NCI-H2171 (cell line): ENCODE measurements at regions not wholly inside any gene's neighbourhood (a gene's known extent, or its start where the extent isn't known, plus 50 kb on each side); places are given as distances from the start of the nearest gene placed in this dataset.
A peak's percentile ranks its signal among the peaks of the same experiment; 100 is the strongest.
"Not testable (repeated sequence)": the region's sequence is repeated elsewhere in the genome, so short reads cannot be mapped to it uniquely, and the experiment has no call there.

ENCODE experiments used
- DNase-seq: peaks from one replicate; lab custom pipeline; 2025; lab: John Stamatoyannopoulos, UW

DNA sequence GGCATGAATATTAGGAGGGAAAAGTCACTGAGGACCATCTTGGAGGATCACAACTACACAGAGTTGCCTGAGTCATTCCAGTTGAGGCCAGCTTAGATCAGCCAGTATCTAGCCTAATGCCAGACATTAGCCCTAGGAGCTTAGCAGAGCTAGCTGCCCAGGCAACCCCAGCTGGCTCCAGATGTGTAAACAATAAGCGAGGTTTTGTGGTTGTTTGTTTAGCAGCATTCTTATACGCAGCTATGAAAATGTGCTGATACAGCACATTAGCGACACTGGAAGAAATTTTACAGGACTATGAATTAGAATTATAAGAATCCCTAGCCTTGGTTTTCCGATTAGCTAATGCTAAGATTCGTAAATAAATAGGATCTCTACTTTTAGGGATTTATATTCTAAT is 59.3 kb downstream of the BTBD3 start:
- DNase-seq: no peak

- peak; percentile 27 for DNase-seq
Observed at GRCh38 chr20:11978496-11978895, 60.8 kb downstream of the BTBD3 start.

GRCh38 chr20:11979306-11979990 is 61.8 kb downstream of the BTBD3 start:
- no peak for DNase-seq

GRCh38 chr20:11980263-11980662 is 62.6 kb downstream of the BTBD3 start:
- no peak for DNase-seq

DNA sequence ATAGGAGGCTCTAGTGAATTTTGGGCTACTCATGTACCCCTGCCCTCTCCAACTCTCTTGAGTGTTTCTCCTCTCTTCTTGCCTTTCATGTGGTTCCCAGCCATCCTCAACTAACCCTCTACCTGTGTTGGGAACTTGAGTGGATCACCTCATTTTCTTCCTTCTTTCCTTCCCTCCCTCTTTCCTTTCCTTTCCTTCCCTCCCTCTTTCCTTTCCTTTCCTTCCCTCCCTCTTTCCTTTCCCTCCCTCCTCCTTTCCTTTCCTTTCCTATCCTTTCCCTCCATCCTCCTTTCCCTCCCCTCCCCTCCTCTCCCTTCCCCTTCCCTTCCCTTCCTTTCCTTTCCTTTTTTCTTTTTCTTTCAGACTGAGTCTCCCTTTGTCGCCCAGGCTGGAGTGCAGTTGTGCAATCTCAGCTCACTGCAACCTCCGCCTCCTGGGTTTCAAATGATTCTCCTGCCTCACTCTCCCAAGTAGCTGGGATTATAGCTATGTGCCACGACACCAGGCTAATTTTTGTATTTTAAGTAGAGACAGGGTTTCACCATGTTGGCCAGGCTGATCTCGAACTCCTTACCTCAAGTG is 63.8 kb downstream of the BTBD3 start:
- no peak for DNase-seq

DNA sequence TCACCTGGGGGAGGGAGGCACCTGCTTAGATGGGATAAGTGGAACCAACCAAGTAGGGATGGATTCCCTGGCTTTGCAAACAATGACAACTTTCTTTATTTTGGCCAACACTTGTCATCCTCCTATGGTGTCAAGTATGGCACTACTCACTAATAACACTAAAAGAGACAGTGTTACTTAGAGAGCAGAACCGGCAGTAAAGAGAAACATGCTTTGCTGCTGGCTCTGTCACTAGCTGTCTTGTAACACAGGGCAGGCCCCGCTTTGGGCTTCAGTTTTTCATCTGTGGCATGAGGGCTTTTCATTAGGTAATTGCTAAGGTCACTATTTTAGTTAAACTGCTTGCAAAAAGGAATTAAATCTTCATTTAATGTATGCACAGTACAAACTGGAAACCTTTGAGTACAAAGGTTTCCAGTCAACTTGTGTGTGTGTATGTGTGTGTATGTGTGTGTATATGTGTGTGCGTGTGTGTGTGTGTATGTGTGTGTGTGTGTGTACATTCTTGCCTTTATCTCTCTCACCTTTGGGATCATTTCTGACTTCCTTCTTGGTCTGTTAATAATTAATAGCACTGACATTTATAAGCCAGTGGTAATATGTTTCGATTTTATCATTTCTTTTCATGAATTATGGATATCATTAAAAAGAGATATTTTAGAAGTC is 64.7 kb downstream of the BTBD3 start:
- DNase-seq: no peak

DNA sequence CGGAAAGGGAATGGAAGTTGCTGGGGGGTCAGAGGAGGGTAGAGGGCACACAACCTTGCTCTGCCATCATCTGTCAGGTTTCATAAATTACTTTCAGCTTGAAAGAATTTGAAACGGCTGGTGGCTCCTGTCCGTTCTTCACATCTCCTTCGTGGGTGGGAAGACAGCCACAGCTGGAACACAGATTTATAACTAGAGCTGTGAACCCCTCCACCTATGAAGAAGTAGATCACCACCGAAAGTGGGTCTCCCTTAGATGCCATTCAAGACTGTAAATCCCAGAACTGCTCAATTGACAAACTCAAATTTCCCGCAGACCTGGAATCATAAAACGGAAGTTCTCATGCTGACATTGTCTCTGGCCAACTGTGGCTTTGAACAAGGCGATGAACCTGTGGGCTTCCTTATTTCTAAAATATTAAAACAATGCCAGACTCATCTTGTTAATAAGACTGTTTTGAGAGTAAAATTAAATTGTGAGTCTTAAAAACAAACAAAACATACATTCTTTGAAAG is 65.3 kb downstream of the BTBD3 start:
- no peak for DNase-seq

GRCh38 chr20:11986954-11987353 is 69.3 kb downstream of the BTBD3 start:
- no peak for DNase-seq

GRCh38 chr20:11987526-11987925 is 69.8 kb downstream of the BTBD3 start:
- DNase-seq: no peak

DNA sequence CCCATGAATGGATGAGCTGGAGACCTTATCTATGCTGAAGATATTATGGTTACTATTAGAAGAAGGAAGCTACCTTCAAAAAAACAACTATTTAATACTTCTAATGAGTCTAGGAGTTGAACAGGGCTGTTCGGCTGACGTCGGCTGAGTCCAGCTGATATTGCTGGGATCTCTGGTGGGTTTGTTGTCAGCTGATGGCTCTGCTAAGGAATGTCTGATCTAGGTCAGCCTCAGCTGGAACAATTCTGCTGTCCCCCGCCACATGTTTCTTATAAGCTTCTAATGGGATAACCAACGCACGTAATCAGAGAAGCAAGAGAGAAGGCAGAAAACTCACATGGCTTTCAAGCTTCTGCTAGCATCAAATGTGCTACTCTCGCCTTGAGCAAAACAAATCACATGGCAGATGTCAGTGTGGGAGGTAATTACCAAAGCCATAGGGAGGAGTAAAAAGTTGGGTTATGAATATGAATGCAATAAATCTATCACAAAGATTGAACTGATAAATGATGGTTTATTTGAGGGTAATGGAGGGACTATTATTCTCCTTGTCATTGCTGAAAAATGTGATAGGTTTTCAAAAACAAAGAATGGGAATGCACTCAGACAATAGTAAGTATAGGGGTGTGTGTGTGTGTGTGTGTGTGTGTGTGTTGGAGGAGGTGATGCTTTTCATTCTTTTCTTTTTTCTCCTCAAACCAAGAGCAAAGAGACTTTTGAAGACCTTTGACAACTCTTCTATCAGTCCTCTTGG is 71.5 kb downstream of the BTBD3 start:
- DNase-seq: peak; percentile 33

- no peak for DNase-seq
Observed at GRCh38 chr20:11992426-11992825, 74.7 kb downstream of the BTBD3 start.

GRCh38 chr20:11993886-11994461 is 76.3 kb downstream of the BTBD3 start:
- no peak for DNase-seq

DNA sequence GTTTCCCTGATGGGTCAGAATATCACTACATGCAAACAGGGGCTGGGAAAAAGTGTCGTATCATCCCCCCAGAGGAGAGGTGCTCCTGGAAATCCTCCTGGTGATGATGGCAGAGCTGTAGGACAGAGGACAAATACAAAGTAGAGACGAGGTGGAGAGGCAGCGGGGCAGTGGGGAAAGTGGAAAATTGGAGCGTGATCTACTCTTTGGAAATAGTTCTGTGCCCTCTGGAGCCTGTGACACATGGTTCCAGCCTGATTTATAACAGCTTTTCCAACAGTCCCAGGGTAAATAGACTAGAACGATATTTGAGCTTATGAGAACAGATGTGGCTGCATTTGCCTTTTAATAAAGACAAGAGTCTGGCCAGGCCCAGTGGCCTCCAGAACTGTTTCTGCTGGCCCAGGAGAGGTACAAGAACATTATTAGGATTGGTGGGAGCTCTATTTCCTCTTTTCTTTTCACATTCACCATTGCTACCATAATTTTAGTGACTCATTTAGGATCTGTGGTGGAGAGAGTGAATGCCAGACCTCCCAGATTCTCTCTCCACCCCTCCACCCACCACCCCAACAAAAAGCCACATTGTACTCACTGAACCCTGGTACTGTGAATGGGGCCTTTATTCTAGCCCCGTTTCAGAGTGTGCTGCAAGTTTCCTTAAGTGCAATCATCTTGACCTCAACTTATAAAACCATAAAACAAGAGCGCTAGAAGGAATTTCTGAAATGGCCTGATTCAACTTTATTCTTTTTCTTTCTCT is 78.3 kb downstream of the BTBD3 start:
- no peak for DNase-seq

- not testable (repeated sequence) for DNase-seq
Observed at GRCh38 chr20:12004776-12005175, 87.1 kb downstream of the BTBD3 start.

GRCh38 chr20:12012241-12013222 is 94.8 kb downstream of the BTBD3 start:
- no peak for DNase-seq

GRCh38 chr20:12014276-12014675 is 96.6 kb downstream of the BTBD3 start:
- DNase-seq: no peak

GRCh38 chr20:12014736-12015135 is 97.0 kb downstream of the BTBD3 start:
- no peak for DNase-seq

DNA sequence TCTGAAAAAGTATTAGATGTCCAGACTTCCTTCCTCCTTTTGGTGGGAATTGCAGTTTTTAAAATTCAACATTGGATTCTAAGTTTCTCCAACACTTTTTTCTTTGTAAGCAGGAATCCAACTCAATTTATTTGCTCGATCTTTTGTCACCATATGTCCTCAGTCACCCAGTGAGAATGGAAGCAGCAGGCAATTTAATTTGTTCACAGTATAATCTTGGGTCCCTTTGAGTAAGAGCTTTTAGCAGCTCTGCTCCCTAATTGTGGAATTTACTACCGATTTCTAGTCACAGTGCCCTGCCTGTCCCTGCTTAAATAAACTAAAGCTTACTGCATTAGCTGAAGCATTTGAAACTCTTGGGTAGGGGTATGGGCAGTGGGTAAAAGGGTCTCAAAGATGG is 98.6 kb downstream of the BTBD3 start:
- no peak for DNase-seq

- no peak for DNase-seq
Observed at GRCh38 chr20:12019715-12020114, 102.0 kb downstream of the BTBD3 start.

DNA sequence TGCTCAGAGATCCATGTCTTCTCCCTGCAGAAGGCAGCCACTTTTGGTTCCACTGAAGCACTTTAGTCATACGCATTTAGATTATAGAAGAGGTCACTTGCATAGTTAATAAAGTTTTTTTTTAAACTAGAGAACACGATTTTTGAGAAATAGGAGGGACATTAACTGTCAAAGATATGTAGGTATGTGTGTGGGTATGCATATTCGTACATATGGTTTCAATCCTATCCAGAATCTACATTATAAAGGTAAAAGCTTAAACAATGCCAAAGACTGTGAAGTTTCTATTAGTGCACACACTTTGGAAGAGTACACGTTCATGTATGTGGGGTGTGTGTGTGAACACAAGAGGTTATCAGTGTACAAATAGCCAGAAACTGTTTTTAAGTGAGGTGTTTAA is 103.2 kb downstream of the BTBD3 start:
- no peak for DNase-seq
